ENCODE measurements at regions not wholly inside any gene's neighbourhood (a gene's known extent, or its start where the extent isn't known, plus 50 kb on each side); places are given as distances from the start of the nearest gene placed in this dataset.
"Not testable (repeated sequence)": the region's sequence is repeated elsewhere in the genome, so short reads cannot be mapped to it uniquely, and the experiment has no call there.

GRCh38 chr6:56827908-56828649, 126.8 kb upstream of the BEND6 start:
- H3K27ac ChIP-seq = no peak overlapping the region
- TF ChIP-seq CTCF (conservative IDR thresholded peaks at IDR 0.05) (no peak), ZFX (IDR thresholded peaks at IDR 0.05) (no peak)

- H3K27ac ChIP-seq = not testable (repeated sequence)
Measured at GRCh38 chr6:56824431-56824830, 130.5 kb upstream of the BEND6 start.

- H3K27ac ChIP-seq = no peak overlapping the region
- no peak for TF ChIP-seq ZFX (IDR thresholded peaks at IDR 0.05)
- TF ChIP-seq CTCF (conservative IDR thresholded peaks at IDR 0.05) = no peak
Measured at GRCh38 chr6:56821005-56821432, 133.9 kb upstream of the BEND6 start.

- TF ChIP-seq ZFX (IDR thresholded peaks at IDR 0.05) = no peak
- no peak for TF ChIP-seq CTCF (conservative IDR thresholded peaks at IDR 0.05)
- H3K27ac ChIP-seq = no peak overlapping the region
Measured at GRCh38 chr6:56820060-56820459, 134.8 kb upstream of the BEND6 start.

- no peak overlapping the region for H3K27ac ChIP-seq
- no peak for TF ChIP-seq ZFX (IDR thresholded peaks at IDR 0.05)
- no peak for TF ChIP-seq CTCF (conservative IDR thresholded peaks at IDR 0.05)
Measured at GRCh38 chr6:56819604-56820003, 135.3 kb upstream of the BEND6 start.

GRCh38 chr6:56816370-56816769, 138.5 kb upstream of the BEND6 start:
- TF ChIP-seq CTCF (conservative IDR thresholded peaks at IDR 0.05) (no peak), ZFX (IDR thresholded peaks at IDR 0.05) (no peak)
- H3K27ac ChIP-seq = no peak overlapping the region

GRCh38 chr6:56815436-56815835, 139.5 kb upstream of the BEND6 start:
- no peak for TF ChIP-seq CTCF (conservative IDR thresholded peaks at IDR 0.05)
- no peak for TF ChIP-seq ZFX (IDR thresholded peaks at IDR 0.05)
- no peak overlapping the region for H3K27ac ChIP-seq

GRCh38 chr6:56814802-56815201, 140.1 kb upstream of the BEND6 start:
- H3K27ac ChIP-seq = no peak overlapping the region
- TF ChIP-seq CTCF (conservative IDR thresholded peaks at IDR 0.05) (no peak), ZFX (IDR thresholded peaks at IDR 0.05) (no peak)
